ENCODE measurements at regions not wholly inside any gene's neighbourhood (a gene's known extent, or its start where the extent isn't known, plus 50 kb on each side); places are given as distances from the start of the nearest gene placed in this dataset.
A peak's percentile ranks its signal among the peaks of the same experiment; 100 is the strongest.

DNA sequence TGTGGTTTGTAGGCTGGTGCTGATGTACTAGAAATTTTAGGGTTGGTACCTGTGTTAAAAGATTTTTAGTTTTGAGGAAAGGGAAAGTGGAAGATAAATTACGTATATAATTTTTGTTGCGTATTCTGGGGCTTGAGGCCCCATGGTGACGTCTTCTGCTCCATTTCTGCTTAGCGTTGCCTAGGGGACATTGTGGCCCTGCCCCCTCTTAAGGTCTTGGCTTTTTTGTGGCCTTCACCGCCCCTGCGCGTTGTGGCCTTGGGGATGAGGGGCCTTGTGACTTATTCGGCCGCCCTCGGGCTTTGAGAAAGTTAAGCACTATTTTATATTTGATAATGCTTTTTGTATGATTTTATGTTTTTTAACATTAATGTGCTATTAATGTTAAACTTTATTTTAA lies 182.0 kb downstream of the KLF13 start:
- no peak for DNase-seq (ENCODE audit: low spot score)
- TF ChIP-seq, protein P1, sequence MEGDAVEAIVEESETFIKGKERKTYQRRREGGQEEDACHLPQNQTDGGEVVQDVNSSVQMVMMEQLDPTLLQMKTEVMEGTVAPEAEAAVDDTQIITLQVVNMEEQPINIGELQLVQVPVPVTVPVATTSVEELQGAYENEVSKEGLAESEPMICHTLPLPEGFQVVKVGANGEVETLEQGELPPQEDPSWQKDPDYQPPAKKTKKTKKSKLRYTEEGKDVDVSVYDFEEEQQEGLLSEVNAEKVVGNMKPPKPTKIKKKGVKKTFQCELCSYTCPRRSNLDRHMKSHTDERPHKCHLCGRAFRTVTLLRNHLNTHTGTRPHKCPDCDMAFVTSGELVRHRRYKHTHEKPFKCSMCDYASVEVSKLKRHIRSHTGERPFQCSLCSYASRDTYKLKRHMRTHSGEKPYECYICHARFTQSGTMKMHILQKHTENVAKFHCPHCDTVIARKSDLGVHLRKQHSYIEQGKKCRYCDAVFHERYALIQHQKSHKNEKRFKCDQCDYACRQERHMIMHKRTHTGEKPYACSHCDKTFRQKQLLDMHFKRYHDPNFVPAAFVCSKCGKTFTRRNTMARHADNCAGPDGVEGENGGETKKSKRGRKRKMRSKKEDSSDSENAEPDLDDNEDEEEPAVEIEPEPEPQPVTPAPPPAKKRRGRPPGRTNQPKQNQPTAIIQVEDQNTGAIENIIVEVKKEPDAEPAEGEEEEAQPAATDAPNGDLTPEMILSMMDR (IDR thresholded peaks at IDR 0.05; ENCODE audit: extremely low read depth, missing control alignments) = no peak

DNA sequence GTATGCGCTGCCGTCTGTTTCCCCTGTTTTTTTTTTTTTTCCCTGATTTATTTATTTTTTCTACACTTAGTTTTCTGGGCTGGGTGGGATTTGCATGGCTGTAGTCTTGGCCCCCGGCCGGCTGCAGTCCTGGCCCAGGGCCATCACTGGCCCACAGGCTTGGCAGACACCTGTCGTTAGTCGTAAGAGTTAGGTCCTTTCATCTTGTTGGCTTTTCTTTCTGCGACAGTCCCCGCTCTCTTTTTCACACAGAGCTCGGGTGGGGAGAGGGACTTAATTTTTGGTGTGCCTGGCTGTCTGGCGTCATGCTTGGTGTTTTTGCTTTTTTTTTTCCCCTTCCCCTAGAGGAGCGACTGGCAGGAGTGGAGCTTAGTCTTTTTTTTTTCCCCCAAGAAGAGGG lies 183.4 kb downstream of the KLF13 start:
- TF ChIP-seq, protein P1 (IDR thresholded peaks at IDR 0.05; ENCODE audit: extremely low read depth, missing control alignments) = no peak
- DNase-seq (ENCODE audit: low spot score) = no peak

DNA sequence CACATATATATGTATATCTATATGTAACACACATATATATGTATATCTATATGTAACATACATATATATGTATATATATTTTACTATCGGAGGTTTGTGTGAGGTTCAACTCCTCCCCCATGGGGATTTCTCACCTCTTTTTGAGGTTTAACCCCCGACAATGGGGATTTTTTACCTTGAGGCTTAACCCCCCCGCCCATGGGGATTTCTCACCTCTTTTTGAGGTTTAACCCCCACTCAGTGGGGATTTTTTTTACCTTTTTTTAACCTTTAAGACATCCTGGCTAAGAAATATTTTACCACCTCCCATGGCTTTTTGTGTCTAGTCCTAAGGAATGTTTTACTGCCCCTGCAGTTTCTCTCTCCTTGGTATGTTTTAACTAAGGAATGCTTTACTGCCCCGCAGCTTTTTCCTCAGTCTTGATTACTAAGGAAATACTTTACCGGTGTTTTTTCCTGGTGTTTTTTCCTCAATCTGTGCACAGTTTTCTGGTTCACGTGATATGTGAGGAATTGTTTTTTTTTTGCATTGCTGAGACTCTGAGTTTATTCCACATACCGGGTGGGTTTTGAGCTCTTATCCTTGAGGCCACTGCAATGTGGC lies 185.2 kb downstream of the KLF13 start:
- TF ChIP-seq, protein P1 (IDR thresholded peaks at IDR 0.05; ENCODE audit: extremely low read depth, missing control alignments) = no peak
- peak; percentile 43 for DNase-seq (ENCODE audit: low spot score)

- no peak for DNase-seq (ENCODE audit: low spot score)
- TF ChIP-seq, protein P1 (IDR thresholded peaks at IDR 0.05; ENCODE audit: extremely low read depth, missing control alignments) = no peak
Observed at GRCh38 chr15:31513178-31513577, 186.5 kb downstream of the KLF13 start.

GRCh38 chr15:31516440-31516839 lies 189.8 kb downstream of the KLF13 start:
- no peak for DNase-seq (ENCODE audit: low spot score)
- TF ChIP-seq, protein P1 (IDR thresholded peaks at IDR 0.05; ENCODE audit: extremely low read depth, missing control alignments) = no peak

DNA sequence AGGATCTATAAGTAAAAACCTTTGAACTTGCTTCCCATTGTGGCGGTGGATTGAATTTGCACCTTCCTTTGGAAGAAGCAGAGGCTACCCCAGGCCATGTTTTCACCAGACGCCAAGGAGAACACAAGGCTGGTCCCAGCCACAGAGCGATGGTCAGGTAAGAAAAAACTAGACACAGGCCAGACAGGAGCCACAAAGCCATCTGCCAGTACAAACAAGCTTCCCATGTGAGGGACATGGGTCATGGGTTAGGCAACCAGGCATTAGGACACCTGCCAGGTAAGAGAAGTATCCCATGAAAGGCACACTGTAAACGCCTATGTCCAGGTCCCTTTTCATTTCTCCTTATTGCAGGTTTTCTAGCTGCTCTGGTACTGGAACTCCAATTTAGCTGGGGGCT lies 190.2 kb downstream of the KLF13 start:
- no peak for DNase-seq (ENCODE audit: low spot score)
- TF ChIP-seq, protein P1 (IDR thresholded peaks at IDR 0.05; ENCODE audit: extremely low read depth, missing control alignments) = no peak

- no peak for DNase-seq (ENCODE audit: low spot score)
- TF ChIP-seq, protein P1 (IDR thresholded peaks at IDR 0.05; ENCODE audit: extremely low read depth, missing control alignments) = no peak
Observed at GRCh38 chr15:31517711-31518110, 191.1 kb downstream of the KLF13 start.

Data from GM20000 (cell line).